NOMO-1 treated with DMSO at 0.1 percent for 48 hours (cell line): ENCODE measurements at regions not wholly inside any gene's neighbourhood (a gene's known extent, or its start where the extent isn't known, plus 50 kb on each side); places are given as distances from the start of the nearest gene placed in this dataset.

Source experiments
- DNase-seq: peaks from one replicate; lab custom pipeline; 2025; ENCODE audit not compliant: unreplicated experiment; lab: John Stamatoyannopoulos, UW

GRCh38 chr1:163406772-163407171 lies 85.0 kb downstream of the NUF2 start:
- DNase-seq, result no peak

DNA sequence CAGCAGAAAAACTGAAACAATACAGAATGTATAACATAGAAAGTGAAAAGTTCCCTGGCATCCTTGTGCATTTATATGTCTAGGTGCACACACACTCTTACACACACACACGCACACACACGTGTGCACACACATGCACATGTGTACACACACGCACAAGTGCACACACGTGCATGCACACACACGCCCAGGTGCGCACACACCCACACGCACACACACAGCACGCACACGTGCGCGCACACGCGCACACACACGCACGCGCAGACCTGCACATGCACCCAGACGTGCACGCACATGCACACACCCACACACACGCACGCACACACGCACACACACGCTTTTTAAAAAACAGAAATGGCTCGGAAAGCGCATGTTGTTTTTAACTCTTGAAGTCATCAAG lies 86.5 kb downstream of the NUF2 start:
- DNase-seq, result no peak

GRCh38 chr1:163410073-163410999 lies 88.6 kb downstream of the NUF2 start:
- DNase-seq, result peak; percentile 32

DNA sequence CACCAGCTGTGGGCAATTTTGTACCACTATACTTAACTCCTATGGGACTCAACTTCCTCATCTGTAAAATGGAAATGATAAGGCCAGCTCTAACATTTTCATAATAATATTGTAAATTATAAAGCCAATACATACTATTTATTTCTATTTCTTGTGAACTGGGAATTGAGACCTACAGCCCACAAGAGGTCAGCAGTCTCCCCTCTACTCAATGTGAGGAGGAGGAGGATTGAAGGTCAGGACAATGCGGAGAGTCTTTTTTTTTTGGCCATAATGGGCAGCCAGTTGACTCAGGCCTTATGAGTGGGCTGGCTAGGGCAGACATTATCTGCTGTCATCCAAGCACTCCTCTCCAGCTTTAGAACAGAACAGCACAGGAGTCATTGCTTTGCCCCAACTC lies 90.5 kb downstream of the NUF2 start:
- DNase-seq, result no peak

GRCh38 chr1:163414778-163415177 lies 93.0 kb downstream of the NUF2 start:
- DNase-seq, result no peak

- DNase-seq, result no peak
Measured at GRCh38 chr1:163421701-163422100, 99.9 kb downstream of the NUF2 start.

- no peak for DNase-seq
Measured at GRCh38 chr1:163422738-163423404, 101.1 kb downstream of the NUF2 start.

DNA sequence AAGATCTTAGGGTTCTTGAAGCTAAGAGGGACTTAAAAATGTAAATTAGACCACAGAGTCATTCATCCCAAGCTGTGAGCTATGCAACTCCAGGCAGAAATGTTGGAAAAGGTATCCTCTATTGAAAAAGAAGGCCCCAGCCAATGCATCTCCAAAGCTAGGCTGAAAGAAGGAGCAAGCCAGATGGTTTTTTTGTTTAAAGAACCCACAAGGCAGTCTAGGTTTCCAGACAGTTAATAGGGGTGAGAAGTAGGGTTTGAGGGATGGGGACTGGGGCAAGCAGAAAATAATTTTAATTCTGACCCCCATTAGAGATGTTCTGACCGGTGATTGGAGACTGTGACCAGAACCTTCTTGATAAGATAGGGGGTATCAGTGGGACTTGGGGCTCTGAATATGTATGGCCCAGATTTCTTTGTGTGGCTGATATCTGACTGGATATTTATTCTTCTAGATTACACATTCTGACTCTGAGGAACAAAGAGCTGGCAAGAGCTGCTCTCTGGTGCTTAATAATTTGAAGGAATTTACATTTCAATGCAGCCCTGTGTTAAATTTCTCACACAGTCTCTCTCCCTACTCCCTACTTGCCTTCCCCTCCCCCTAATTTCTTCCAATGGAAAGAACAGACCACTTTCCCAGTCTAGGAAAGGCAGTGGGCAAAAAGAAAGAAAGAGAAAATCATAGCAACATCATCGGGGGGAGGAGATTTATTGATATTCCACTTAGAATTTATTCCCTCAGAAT lies 104.9 kb downstream of the NUF2 start:
- DNase-seq, result no peak

GRCh38 chr1:163427279-163427678 lies 105.5 kb downstream of the NUF2 start:
- DNase-seq, result no peak

DNA sequence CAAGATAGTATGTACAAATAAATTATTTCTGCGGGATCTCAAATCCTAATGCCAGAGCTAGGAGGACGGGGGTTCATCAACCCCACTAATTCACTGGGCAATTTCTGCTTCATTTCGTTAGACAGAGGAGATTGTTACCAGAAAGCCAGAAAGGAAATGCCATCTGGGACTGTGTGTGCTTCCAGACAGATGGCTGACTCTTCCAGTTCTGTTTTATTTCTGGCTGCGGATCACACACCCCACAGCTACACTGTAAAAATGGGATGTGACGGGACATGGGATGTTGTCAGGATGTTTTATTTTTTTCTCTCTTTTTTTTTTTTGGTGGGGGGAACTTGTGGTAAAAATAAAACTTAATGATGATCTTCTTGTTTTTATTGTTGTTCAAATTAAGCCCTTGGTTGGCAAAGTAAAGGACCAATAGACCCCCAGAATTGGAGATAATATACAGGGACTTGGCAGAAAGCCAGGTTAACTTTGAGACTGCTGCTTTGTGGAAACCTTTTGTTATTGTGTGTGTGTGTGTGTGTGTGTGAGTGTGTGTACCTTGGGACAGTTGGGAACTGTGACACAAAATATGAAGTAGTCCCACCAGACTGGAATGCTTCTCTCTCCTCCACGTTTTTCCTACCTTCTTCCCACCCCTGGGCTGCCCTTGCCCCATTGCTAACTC lies 114.5 kb downstream of the NUF2 start:
- DNase-seq, result no peak

DNA sequence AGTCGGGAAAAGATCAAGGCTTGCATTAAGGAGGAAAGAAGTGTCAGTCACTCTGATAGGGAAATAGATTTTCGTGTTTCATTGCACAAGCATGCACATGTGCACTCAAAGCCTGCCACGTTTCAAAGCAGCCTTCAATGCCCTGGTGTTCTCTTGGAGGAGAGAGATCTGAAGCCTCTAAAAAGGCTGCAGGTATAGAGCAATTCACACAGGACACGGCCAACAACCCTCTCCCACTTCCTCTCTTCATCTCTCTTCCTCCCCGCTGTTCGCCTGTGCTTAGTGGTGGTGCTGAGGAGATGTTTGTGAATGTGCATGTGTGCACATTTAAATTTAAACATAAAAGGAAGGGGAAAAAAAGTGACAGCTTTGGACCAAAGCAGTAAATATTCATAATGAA lies 117.7 kb downstream of the NUF2 start:
- DNase-seq, result no peak

DNA sequence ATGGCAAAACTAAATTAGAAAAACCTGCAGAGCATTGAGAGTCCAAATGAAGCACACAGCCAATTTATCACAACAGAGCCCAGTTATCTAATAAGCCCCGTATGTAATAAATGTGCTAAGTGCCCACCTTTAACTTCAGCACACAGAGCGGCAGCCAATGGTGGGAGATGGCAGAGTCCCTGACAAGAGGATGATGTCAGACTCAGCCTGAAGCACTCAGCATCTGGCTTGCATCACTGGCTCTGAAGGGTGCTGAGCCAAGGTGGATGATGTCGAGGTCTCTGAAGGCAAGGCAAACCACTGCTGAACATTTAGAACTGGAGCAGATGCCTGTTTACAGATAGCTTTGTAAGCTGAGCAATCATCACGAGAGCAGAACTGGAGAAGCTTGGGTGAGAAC lies 118.3 kb downstream of the NUF2 start:
- no peak for DNase-seq

GRCh38 chr1:163442231-163442879 lies 120.6 kb downstream of the NUF2 start:
- DNase-seq, result no peak

GRCh38 chr1:163442895-163443294 lies 121.1 kb downstream of the NUF2 start:
- DNase-seq, result no peak

DNA sequence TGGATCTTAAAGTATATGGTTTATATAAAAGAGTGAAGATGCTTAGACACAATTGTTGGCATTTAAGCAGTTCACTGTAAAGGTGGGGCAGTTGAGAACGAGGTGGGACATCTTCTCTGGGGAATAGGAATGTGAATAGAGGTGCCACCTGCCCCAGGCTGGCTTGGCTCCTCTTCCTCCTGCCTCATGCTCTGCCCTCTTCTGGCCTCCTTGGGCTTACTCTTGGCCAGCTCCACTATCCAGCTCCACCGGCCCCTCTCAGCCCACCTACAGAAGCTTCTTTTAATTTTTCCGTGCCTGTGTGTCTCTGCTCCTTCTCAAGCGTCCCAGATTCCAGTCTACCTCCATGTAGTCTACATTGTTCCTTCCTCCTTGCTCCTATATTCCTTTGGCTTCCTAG lies 122.1 kb downstream of the NUF2 start:
- DNase-seq, result no peak

GRCh38 chr1:163444665-163445064 lies 122.9 kb downstream of the NUF2 start:
- no peak for DNase-seq

- no peak for DNase-seq
Measured at GRCh38 chr1:163450986-163451385, 129.2 kb downstream of the NUF2 start.

DNA sequence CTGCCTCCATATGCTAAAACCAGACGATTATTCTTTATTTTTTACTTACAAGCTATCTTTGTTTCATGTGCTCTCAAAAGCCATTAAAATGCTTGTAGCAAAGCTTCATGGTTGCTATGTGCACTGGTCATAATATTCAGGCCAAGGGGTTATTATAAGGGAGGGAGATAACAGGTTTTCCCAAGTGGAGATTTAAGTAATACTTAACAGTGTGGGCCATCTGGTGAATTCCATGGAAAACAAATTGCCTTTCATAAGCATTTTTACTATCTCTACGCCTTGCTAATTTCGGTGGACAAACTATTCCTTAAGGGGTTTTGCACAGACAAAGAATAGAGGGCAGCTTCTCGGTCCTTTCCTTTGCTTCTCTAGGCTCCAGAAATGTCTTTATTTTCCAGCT lies 137.8 kb downstream of the NUF2 start:
- no peak for DNase-seq

- no peak for DNase-seq
Measured at GRCh38 chr1:163467289-163467688, 145.5 kb downstream of the NUF2 start.

- no peak for DNase-seq
Measured at GRCh38 chr1:163471779-163472650, 150.3 kb downstream of the NUF2 start.
